A673 (cell line): ENCODE measurements at regions not wholly inside any gene's neighbourhood (a gene's known extent, or its start where the extent isn't known, plus 50 kb on each side); places are given as distances from the start of the nearest gene placed in this dataset.

ENCODE experiments used
- BruUV-seq: library from RNA; stranded (reverse); fragments of 400-500 nt; replicated peaks from 2 replicates; lab custom pipeline; 2021; lab: Mats Ljungman, UMichigan
- CTCF ChIA-PET: fragments of 300-600 bp; sonication (Branson Sonifier 250); formaldehyde crosslinking; loops from one replicate; lab custom pipeline; 2022; ENCODE audit warnings: antibody characterized with exemption; lab: Charles Lee
- POLR2A ChIA-PET: fragments of 300-600 bp; sonication (Branson Sonifier 250); formaldehyde crosslinking; loops from one replicate; lab custom pipeline; 2022; ENCODE audit warnings: antibody characterized with exemption; ENCODE audit not compliant: low non-redundant PET; lab: Charles Lee
- DNase-seq: peaks from one replicate; pipeline ENCODE4 v3.0.0-alpha.2; 2015; ENCODE audit warnings: low spot score
- H3K27ac ChIP-seq: fragments of 200-600 bp; sonication (generic); 2 replicates; pipeline ENCODE4 v1.5.1; 2016; ENCODE audit warnings: mixed run types, low read depth, mild to moderate bottlenecking, mixed read lengths, antibody characterized with exemption, low read length; ENCODE audit not compliant: poor library complexity, severe bottlenecking
- H3K27me3 ChIP-seq: fragments of 200-600 bp; sonication (generic); replicated peaks from 2 replicates; pipeline ENCODE4 v1.6.1; 2017; ENCODE audit warnings: mixed run types, low read depth, mild to moderate bottlenecking, mixed read lengths, antibody characterized with exemption, low read length; ENCODE audit not compliant: insufficient read depth, poor library complexity
- H3K36me3 ChIP-seq: fragments of 200-600 bp; sonication (generic); 2 replicates; pipeline ENCODE4 v1.6.1; 2016; ENCODE audit warnings: mixed run types, mild to moderate bottlenecking, mixed read lengths, antibody characterized with exemption, low read length; ENCODE audit not compliant: insufficient read depth, poor library complexity, severe bottlenecking
- H3K4me1 ChIP-seq: fragments of 200-600 bp; sonication (generic); 2 replicates; pipeline ENCODE4 v1.6.1; 2017; ENCODE audit warnings: mixed run types, mild to moderate bottlenecking, mixed read lengths, antibody characterized with exemption, low read length; ENCODE audit not compliant: insufficient read depth, poor library complexity, severe bottlenecking
- H3K4me3 ChIP-seq: fragments of 200-600 bp; sonication (generic); 2 replicates; pipeline ENCODE4 v1.5.1; 2016; ENCODE audit warnings: low read depth, mixed run types, mild to moderate bottlenecking, mixed read lengths, low read length; ENCODE audit not compliant: poor library complexity, severe bottlenecking
- H3K9me3 ChIP-seq: fragments of 200-600 bp; sonication (generic); 2 replicates; pipeline ENCODE4 v1.6.1; 2016; ENCODE audit warnings: mixed run types, low read depth, mild to moderate bottlenecking, mixed read lengths, antibody characterized with exemption, low read length; ENCODE audit not compliant: poor library complexity, severe bottlenecking
- EZH2 ChIP-seq: fragments of 200-600 bp; sonication (generic); IDR thresholded peaks from 2 replicates; pipeline ENCODE4 v1.6.1; 2017; ENCODE audit warnings: borderline replicate concordance, low read depth, mild to moderate bottlenecking, mixed read lengths, antibody characterized with exemption, low read length; ENCODE audit not compliant: poor library complexity, severe bottlenecking
- intact Hi-C: fragments of 100-400 bp; cut with micrococcal nuclease; formaldehyde crosslinking; loops from one replicate; pipeline ENCODE4 v1.10.0; 2022; ENCODE audit not compliant: unreplicated experiment
- TF ChIP-seq, protein P1 (sequence below): fragments of 300-800, 200-600 bp; sonication (generic); conservative IDR thresholded peaks from 2 replicates; pipeline ENCODE4 v1.5.1; 2017; ENCODE audit warnings: low read depth, mild to moderate bottlenecking, antibody characterized with exemption, low read length, moderate library complexity, mixed read lengths

DNA sequence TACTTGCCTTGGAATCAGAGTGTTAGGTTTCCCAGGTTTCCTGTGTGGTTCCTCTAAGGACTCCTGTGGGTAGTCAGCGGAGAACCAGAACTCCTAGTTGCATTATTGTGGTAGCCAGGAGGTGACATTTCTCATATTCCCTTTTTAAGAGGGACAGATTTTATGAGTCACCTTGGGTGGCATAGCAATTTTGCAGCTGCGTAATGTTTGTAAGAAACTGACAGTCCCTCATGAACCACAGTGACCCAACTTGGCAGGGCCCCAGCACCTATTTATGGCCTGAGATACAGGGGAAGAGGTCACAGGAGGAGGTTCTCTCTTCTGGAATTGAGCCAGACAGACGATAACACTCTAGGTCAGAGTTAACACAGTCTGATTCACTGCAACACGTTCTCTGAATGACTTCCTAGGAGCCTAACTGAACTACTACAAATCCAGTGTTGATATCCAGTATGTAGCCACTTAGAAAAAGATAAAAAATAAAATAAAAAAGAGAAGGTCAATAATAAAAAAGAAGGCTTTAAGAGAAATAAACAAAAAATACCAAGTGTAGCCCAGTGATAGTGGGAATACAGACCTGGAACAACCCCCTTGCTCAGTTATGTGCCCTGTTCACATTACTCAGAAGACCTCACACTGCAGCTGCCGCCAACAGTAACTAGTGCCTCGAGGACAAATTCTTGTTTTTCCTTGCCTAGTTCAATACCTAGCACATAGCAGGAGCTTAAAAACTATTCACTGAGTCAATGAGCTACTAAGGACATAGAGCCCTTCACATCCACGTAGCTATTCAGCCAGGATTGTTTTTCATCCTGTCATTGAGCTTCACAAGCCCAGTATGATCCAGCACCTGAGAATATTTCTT, 50.7 kb upstream of the VLDLR start:
- H3K4me3 ChIP-seq: no peak overlapping the region
- H3K27ac ChIP-seq: no peak overlapping the region
- H3K4me1 ChIP-seq: no peaks in the 10 kb centered on the region
- ChIA-PET POLR2A (no interaction called here), CTCF (no interaction called here)
- BruUV-seq: no TSS peak
- no peaks in the 10 kb centered on the region for H3K36me3 ChIP-seq
- DNase-seq: no peak
- TF ChIP-seq EZH2: no peak
- TF ChIP-seq, protein P1, sequence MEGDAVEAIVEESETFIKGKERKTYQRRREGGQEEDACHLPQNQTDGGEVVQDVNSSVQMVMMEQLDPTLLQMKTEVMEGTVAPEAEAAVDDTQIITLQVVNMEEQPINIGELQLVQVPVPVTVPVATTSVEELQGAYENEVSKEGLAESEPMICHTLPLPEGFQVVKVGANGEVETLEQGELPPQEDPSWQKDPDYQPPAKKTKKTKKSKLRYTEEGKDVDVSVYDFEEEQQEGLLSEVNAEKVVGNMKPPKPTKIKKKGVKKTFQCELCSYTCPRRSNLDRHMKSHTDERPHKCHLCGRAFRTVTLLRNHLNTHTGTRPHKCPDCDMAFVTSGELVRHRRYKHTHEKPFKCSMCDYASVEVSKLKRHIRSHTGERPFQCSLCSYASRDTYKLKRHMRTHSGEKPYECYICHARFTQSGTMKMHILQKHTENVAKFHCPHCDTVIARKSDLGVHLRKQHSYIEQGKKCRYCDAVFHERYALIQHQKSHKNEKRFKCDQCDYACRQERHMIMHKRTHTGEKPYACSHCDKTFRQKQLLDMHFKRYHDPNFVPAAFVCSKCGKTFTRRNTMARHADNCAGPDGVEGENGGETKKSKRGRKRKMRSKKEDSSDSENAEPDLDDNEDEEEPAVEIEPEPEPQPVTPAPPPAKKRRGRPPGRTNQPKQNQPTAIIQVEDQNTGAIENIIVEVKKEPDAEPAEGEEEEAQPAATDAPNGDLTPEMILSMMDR: no peak
- intact Hi-C loops: no loop called here
- H3K9me3 ChIP-seq: no peaks in the 10 kb centered on the region
- no peaks in the 10 kb centered on the region for H3K27me3 ChIP-seq
